ENCODE measurements at regions not wholly inside any gene's neighbourhood (a gene's known extent, or its start where the extent isn't known, plus 50 kb on each side); places are given as distances from the start of the nearest gene placed in this dataset.

GRCh38 chr3:13159890-13160289, 86.7 kb upstream of the IQSEC1 start:
- TF ChIP-seq POLR2AphosphoS5 (IDR thresholded peaks at IDR 0.05; ENCODE audit: low read depth, low read length) (no peak), TAF1 (IDR thresholded peaks at IDR 0.05; ENCODE audit: borderline replicate concordance, low read depth, low read length) (no peak)
